GM18907 (cell line): ENCODE measurements at regions not wholly inside any gene's neighbourhood (a gene's known extent, or its start where the extent isn't known, plus 50 kb on each side); places are given as distances from the start of the nearest gene placed in this dataset.

Source experiments
- ATAC-seq: cut with Tn5 transposase; IDR thresholded peaks from one replicate; pipeline ENCODE4 v1.9.1; 2021; ENCODE audit warnings: mild to moderate bottlenecking, moderate library complexity; ENCODE audit not compliant: unreplicated experiment

DNA sequence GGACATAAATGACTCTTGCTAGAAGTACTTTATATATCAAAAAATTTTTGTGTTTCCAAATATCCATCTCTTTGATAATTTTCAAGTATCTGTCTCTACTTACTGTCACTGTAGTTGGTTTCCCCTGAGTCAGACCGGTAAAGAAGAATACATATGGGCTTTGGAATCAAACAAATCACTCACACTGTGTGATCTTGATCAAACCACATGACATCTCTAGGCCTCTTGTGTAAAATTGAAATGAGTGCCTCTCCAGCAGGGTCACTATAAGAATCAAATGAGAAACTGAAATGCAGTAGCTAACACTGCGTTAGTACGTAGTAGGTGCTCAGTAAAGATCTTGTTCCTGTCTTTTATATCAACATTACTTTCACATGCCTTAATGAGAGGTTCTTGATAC, 314.6 kb upstream of the STT3B start:
- ATAC-seq: no peak

DNA sequence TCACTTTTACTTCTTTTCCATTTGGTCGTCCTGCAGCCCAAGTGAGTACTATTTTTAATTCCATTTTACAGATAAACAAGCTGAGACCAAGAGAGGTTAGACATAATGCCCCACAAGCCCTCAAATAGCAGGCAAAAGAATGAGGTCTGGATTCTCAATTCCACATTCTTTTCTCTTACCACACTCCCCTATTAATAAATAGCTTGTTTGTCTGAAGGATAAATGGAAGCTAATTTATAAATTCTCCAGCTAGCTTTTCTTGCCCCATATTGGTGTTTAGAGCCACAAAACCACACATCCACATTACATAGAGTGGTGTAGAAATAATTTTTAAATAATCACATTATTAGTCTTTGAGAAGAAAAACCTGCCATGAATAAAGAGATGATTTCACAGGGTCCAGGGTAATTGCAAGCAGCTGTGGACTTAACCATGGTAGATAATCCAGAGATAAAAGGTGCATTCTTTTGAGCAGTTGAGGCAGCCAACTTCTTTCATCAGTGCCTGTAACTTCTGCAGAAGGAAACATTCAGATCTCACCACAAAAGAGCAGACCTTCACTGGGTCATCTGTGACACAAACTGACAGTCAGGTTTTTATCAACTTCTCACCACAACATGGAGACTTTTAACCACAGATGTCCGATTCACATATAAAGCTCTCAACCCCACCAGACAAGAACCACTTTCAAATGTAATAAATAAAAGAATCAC, 313.4 kb upstream of the STT3B start:
- peak; percentile 83 for ATAC-seq

DNA sequence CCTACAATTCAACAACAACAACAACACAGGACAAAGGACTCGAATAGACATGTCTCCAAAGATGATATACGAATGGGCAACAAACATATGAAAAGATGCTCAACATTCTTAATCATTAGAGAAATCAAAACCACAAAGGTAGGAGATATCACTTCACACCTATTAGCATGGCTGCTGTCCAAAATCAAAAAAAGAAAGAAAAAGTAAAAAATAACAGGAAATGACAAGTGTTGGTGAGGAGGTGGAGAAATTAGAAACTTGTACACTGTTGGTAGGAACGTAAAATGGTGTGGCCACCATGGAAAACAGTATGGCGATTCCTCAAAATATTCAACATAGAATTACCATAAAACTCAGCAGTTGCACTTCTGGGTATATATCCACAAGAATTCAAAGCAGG, 312.3 kb upstream of the STT3B start:
- no peak for ATAC-seq

DNA sequence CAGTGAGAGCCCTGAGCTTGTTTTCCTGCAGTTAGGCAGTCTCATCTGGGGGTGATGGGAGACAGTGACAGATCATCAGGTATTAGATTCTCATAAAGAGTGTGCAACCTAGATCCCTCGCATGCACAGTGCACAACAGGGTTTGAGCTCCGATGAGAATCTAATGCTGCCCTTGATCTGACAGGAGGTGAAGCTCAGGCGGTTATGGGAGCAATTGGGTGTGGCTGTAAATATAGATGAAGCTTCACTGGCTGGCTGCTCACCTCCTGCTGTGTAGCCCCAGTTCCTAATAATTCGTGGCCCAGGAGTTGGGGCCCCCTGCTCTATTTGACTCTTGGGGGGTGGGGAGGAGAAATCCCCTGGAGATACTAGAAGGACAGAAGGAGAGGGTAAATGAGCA, 309.4 kb upstream of the STT3B start:
- no peak for ATAC-seq

DNA sequence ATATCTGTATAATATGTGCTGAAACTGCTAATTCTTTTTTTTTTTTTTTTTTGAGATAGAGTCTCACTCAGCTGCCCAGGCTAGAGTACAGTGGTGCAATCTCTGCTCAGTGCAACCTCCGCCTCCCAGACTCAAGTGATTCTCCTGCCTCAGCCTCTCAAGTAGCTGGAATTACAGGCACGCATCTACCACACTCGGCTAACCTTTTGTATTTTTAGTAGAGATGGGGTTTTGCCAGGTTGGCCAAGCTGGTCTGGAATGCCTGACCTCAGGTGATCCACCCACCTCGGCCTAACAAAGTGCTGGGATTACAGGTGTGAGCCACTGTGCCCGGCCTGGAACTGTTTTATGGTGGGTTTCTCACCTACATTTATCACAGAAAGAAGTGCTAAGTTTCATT, 307.8 kb upstream of the STT3B start:
- no peak for ATAC-seq

DNA sequence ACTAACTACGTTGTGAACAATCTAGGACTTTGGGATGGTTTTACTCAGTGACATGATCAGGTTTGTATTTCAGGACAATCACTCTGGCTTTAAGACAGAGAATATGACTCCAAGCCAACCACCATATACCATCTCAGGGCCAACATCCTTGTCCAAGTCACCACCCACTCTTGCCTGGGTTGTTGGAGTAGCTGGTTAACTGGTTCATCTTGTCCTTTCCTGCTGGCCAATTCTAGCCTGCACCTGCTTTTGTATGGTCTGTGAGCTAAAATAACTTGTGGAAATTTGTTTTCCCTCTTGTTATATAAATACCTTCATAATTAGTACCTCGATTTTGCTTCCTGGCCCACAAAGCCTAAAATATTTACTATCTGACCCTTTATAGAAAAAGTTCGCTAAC, 306.8 kb upstream of the STT3B start:
- ATAC-seq: no peak

DNA sequence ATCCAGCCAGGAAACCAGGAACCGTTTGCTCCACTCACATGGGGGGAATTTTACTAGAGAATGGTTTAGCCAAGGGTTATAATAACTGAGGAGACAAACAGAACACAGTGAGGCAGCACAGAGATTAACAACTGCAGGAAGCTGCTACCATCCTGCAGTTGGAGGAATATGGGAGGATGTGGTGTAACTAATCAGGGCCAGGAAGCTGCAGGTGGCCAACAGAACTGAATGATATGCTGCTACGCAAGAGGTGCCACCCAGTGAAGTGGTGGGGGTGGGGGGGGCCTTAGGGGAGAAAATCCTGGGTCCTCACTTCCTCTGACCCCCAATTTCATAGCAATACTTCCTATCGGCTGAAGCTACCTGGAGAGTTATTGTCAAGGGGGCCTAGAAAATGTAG, 306.4 kb upstream of the STT3B start:
- ATAC-seq: peak; percentile 49

DNA sequence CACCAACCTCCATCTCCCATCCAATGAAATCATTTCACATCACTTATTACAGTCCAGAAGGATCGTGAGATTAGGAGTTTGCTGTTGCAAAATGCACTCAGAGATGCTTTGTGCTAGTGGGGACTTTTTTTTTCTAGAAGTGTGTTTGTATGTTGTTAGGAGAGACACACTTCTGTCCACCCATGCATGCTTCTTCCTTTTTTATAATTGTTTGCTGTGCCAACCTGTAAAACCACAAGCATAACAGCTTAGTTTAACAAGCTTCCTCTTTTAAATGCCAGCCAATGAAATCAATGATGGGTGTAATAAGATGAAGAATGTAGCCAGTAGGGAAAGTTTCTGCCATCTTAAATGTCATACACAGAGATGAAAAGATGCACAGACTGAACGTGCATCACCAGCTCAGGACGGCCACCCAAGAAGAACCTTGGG, 305.6 kb upstream of the STT3B start:
- ATAC-seq: peak; percentile 56

DNA sequence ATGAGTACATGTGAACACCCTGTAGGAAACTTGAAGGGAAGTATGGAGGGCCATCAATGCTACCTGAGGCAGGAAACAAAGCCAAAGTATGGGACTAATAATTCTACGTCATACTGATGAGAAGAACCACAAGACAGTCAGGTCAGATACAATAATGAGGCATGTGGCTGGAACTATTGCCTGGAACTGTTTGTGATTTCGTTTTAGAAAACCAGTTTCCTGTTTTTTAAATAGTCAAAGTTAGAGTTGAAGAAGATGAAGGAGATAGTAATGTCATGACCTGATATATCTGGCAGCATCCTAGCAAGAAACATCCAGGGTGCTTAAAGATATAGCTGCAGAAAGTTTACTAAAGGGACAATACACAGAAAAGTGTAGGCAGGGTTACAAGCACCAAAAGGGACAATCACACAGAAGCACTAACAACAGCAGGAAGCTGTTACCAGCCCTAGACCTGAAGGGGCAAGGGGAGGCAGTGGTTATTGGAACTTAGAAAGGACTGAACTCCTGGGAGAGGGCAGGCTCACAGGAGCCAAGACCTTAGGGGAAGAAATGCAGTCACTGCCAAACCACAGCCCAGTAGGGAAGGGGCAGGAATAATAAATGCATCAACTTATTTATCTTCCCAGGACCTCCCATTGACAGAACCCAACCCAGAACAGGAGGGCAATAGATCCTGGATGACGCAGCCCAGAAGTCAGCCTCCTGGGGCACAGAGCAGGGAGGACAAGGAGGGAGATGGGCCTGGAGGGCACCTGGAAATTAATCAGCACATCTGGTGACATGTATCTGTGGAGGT, 302.1 kb upstream of the STT3B start:
- ATAC-seq: peak; percentile 37

DNA sequence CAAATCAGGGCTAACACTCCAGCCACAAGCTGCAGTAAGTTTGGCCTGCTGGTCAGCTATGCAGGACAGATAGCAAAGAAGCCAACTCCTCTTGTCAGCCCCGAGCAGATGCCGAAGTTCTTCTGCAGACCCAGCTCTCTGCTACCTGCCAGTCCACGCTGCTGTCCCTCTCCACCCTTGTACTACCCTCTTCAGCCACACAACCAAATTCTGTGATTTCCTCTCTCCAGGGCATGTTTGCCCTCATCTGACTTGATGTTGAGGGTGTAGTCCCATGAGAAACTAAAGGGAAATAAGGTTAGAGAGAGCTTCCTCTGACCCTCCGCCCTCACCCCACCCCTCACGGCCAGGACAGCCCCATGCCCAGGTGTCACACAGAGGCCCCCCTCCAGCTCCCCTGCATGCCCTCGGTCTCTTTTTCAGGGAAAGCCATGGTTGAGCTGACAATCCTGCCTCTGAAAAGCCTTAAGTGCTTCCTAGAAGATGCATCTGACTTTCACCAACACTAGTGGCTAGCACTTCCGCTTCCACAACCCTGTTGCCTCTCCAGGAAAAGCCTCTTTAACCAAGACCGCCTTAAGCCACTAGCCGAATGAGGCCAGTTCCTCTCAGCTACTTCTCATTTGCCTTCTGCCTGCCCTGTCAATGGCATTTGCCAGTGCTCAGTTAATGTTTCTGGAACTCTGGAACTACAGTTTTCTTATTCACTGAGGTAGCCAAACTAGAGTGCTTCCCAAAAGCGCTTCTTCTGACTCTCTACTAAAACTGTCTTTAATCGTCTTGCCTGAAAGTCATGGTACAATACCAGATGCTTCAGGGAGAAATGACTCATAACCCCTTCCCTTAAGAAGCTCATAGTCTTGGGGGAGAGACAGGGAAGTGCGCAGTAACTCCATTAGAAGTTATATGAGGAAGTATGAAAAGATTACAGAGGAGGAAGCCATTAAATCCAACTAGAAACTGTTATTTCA, 300.4 kb upstream of the STT3B start:
- ATAC-seq: peak; percentile 51

DNA sequence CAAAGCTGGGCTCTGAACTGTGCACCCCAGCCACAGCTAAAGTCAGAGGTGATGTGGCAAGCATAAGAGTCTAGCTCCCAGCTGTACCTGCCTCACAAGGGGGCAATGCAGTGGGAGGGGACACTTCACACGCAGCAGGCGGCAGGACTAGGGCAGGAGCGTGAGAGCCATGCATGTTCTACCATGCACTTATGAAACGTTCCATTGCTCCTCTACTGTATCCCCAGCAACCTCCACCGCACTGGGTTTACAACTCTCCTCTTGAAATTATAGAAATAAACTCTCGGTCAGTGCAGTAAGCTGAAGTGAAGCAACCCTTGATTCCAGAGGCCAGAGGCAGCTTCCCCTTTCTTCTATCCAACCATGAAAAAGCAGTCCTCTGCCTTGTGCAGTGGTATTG, 298.6 kb upstream of the STT3B start:
- ATAC-seq: no peak

DNA sequence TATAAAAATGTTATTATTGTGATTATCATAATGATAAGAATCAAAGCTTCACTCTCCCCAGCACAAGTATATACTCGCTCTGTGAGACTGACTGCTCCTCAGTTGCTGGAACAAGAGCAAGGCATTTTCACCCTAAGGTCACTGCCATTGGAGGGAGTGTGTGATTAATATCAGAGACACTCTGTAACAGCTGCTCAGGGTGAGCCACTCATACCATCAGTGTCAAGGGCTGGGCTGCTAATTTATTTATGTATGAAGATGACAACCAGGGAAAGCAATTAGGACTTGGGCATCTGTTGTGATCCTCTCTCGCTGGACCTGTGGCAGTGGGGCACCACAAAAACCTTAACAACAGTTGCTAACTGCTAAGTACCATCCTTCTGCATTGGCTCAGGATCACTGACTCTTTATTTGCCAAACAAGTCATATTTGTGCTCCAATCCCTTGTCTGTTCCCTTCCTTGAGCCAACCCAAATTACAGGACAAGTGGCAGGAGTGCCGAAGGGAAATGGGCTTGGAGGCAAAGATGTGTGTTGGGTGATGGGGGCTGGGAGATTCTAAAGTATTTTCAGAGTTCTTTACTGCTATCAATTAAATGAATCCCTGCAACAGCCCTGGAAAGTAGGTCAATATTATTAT, 297.5 kb upstream of the STT3B start:
- ATAC-seq: no peak

DNA sequence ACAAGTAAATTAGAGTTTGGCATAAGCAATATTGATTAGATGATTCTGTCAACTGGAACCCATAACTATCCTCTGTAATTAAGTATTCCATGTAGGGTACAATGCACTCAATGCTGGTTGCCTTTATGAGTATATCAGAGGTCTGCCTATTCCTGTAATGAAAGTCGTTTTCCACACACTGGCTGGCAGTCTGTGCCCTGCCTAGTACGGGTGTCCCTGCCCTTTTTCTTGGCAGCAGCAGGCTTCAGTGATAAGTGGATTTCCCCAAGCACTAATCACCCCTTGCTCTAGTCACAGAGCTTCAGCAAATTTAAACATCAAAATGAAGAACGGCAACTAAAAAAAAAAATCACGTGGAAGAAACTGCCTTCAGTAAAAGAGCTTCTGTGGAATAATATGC, 294.8 kb upstream of the STT3B start:
- ATAC-seq: no peak

DNA sequence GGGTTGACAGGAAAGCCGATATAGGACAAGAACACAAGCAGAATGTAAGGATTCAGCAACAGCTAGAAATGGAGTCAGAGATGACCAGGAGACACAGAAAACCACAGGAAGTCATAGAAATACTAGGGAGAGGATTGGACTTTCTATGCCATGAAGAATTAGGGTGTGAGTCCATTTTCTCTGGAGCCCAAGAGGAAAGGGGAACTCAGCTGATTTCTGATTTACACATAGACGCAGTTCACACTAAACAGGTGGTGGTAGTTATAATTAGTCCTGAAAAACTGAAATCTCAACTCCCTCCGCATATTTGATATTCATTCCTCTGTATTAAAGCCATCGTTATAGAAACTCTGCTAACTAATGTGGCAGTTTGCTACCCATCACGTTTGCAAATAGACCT, 292.7 kb upstream of the STT3B start:
- no peak for ATAC-seq

DNA sequence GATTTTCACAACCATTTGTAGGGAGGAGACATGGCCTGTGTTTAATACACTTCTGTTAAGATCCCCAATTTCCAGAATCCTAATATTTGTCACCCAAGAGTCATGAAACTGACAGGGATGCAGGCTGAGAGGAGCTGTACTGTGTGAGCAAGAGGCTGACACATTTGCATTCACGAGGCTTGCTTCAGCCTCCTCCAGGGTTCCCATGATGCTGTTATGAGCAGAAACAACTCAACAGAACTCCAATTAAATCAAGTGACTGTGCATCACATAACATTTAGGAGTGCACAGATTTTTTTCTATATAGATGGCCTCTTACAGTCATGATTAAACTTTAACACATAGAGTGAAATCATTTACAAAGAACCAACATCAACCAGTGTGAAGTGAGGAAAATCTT, 292.3 kb upstream of the STT3B start:
- ATAC-seq: no peak

DNA sequence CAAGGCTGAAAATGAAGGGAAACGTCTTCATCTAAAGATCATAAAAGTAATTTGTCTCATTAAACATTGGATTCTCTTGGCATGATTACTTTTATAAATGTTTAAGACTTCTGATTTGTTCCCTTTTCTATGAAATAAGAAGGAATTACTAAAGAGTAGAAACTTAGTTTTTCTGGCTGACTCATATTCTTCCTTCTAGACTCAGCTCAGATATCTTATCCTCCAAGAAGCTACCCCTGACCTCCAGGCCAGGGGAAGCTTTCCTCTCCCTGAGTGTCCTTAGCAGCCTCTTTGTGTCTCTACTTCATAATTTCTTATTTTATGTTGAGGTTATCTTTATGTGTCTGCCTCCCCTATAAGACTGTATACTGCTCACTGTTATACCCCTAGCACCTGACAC, 291.9 kb upstream of the STT3B start:
- peak; percentile 45 for ATAC-seq

DNA sequence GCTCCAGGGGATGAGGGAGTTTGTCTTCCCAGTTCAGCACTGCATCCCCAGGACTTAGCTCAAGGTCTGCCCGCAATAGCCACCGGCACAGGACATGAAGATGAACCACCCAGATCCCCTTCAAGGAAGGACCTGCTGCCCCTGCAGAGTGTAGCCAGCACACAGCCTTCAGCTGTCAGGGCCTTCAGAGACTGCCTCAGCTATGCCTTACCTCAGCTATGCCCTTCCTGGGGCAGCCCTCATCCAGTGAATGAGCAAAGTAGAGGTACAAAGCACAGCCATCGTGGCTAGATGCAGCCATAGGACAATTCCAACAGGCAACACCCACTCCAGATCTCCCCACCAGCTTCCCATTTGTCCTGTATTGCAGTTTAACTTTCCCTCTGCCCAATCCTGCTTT, 291.2 kb upstream of the STT3B start:
- peak; percentile 37 for ATAC-seq

DNA sequence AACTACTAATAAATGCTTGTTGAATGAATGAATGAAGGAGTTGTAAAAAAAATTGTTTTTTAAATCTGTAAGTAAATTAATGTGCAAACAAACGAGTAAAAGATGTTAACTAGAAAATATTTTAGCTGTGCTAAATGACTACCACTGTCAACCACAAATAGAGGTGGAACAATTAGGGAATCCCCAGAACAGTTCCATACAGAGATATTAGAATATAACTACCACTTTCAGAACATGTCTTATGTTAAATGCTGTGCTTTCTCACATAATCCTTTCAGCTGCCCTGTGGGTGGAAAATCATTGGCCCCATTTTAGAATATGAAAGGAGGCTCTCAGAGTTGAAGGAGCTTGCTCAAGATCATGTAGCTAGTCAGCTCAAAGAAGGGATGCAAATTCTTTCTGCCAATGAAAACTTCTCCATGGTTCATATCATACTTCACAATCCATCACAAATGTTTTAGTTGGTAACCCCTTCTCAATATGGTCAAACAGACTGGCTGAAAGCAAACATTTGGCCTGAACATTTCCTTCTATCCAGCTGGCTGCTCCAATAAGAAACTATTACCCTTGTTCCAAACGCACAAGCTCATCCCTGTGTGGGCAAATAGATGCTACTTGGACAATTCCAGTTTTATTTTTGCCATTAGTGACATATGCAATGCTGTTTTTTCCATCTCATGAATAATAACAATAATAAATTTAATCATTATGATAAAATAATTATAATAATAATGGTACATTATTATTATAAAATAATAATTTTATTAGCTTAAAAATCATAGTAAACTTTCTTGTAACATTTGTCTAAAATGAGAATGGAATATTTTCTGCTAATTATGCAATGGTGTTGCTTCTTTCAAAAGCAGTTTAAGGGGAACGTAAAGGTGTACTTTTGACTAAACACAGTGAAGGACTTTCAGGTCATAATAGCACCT, 290.4 kb upstream of the STT3B start:
- peak; percentile 74 for ATAC-seq

DNA sequence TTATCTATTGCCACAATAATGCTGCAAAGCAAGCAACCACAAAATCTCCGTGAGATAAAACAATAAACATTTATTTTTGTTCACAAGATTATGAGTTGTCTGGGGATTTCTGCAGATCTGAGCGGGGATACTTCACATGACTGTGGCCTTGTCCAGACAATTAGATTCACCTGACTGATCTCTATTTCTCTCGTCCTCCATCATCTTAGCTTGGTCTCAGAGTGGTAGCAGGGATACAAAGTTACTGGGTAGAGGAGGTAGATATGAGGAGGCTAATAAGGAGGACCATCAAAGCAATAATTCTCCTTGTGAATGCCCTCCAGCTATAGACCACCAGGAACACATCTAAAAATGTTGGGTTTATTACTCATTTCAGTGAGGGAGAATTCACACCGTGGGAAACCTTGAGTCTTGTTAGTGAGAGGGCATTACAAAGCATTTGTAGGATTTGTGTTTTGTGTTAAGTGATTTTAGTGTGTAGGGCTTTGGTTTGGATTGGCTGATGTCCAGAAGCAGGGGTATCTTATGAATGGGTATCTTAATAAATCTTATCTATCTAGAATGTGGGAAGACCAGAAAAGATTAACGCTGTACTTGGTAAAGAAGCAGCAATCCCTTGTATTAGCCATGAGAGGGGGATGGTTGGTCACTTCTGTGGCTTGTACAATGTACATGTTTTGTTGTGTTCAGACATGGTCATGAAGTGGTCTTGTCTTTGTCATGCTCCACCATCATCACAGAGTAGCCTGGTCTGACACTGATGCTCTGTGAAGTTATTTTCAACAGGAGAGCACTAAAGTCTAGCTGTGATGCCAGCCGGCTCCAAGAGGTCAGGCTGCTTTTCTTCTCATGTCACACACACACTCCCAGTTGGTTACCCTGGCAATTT, 287.6 kb upstream of the STT3B start:
- ATAC-seq: no peak
